GM12878 (cell line): ENCODE measurements at regions not wholly inside any gene's neighbourhood (a gene's known extent, or its start where the extent isn't known, plus 50 kb on each side); places are given as distances from the start of the nearest gene placed in this dataset.

Experiments
- ATAC-seq: fragments of 200-7000 bp; cut with Tn5 transposase; 3 replicates; pipeline ENCODE4 v1.9.1; 2020; ENCODE audit warnings: mild to moderate bottlenecking, moderate library complexity
- BruUV-seq: library from RNA; stranded (reverse); fragments of 400-500 nt; replicated peaks from 2 replicates; lab custom pipeline; 2021; lab: Mats Ljungman, UMichigan
- CTCF ChIA-PET: fragments of 300-600 bp; sonication (Branson Sonifier 250); formaldehyde crosslinking; extraction: SDS; loops from one replicate; lab custom pipeline; 2021; ENCODE audit warnings: inconsistent platforms; lab: Yijun Ruan, JAX
- POLR2A ChIA-PET: fragments of 350-600 bp; formaldehyde crosslinking; extraction: SDS; loops from one replicate; lab custom pipeline; 2021; ENCODE audit warnings: inconsistent platforms; lab: Charles Lee
- RAD21 ChIA-PET: fragments of 300-600 bp; sonication (Branson Sonifier 250); formaldehyde crosslinking; loops from one replicate; lab custom pipeline; 2023; ENCODE audit warnings: antibody characterized with exemption; ENCODE audit not compliant: unreplicated experiment; lab: Charles Lee
- SMC1A ChIA-PET: fragments of 300-600 bp; sonication (Branson Sonifier 250); formaldehyde crosslinking; loops from one replicate; lab custom pipeline; 2023; ENCODE audit not compliant: unreplicated experiment, uncharacterized antibody; lab: Charles Lee
- DNase-seq: peaks from one replicate; pipeline ENCODE4 v3.0.0-alpha.2; 2011; ENCODE audit warnings: low read depth, low spot score
- FAIRE-seq: peaks from 3 replicates; lab custom pipeline; 2011; peaks lifted over from hg19 to GRCh38; lab: Jason Lieb, UNC
- H2AFZ ChIP-seq: 2 replicates; pipeline ENCODE4 v1.6.0; 2011; ENCODE audit warnings: low read depth, low read length, control low read depth; ENCODE audit not compliant: control insufficient read depth
- H3K27ac ChIP-seq: 2 replicates; pipeline ENCODE4 v1.5.1; 2011; ENCODE audit warnings: control low read depth; ENCODE audit not compliant: control insufficient read depth, insufficient read depth
- H3K27me3 ChIP-seq, 2 experiments: replicated peaks in 1 of 2; 2 replicates each; pipeline versions ENCODE4 v1.6.0 to v1.6.1; 2011; ENCODE audit warnings: low read length in 1 of 2; ENCODE audit not compliant: control insufficient read depth in 2 of 2, insufficient read depth in 2 of 2
- H3K36me3 ChIP-seq, 2 experiments: 2 replicates each; pipeline ENCODE4 v1.5.1; 2011; ENCODE audit warnings: low read length in 1 of 2; ENCODE audit not compliant: control insufficient read depth in 2 of 2, insufficient read depth in 2 of 2
- H3K4me1 ChIP-seq: 2 replicates; pipeline ENCODE4 v1.6.1; 2011; ENCODE audit warnings: mild to moderate bottlenecking, low read length, moderate library complexity, mixed read lengths; ENCODE audit not compliant: control insufficient read depth, insufficient read depth
- H3K4me2 ChIP-seq: 2 replicates; pipeline ENCODE4 v1.6.0; 2011; ENCODE audit warnings: control low read depth; ENCODE audit not compliant: control insufficient read depth, insufficient read depth
- H3K4me3 ChIP-seq: fragments of 200-600 bp; sonication (generic); 2 replicates; pipeline ENCODE4 v1.5.1; 2016
- H3K79me2 ChIP-seq: 2 replicates; pipeline ENCODE4 v1.6.0; 2011; ENCODE audit warnings: low read length; ENCODE audit not compliant: control insufficient read depth, insufficient read depth
- H3K9ac ChIP-seq: 2 replicates; pipeline ENCODE4 v1.8.0; 2011; ENCODE audit warnings: low read length, control low read depth, mixed read lengths; ENCODE audit not compliant: control insufficient read depth, insufficient read depth
- H3K9me3 ChIP-seq: replicated peaks from 3 replicates; pipeline ENCODE4 v1.5.1; 2011; ENCODE audit warnings: mild to moderate bottlenecking, low read length; ENCODE audit not compliant: control insufficient read depth, insufficient read depth
- H4K20me1 ChIP-seq: 2 replicates; pipeline ENCODE4 v1.6.0; 2011; ENCODE audit not compliant: control insufficient read depth, insufficient read depth
- BHLHE40 ChIP-seq, 2 experiments: fragments of 450-650 bp in 1 of 2; IDR thresholded peaks; 2 replicates each; pipeline ENCODE4 v1.6.1; 2011 to 2017; ENCODE audit warnings: low read depth in 2 of 2, borderline replicate concordance in 1 of 2, improper control_type of control experiment in 1 of 2, low read length in 1 of 2, mild to moderate bottlenecking in 1 of 2
- BRCA1 ChIP-seq: IDR thresholded peaks from 2 replicates; pipeline ENCODE4 v1.6.1; 2011; ENCODE audit warnings: low read depth, low read length, improper control_type of control experiment
- CTCF ChIP-seq, 3 experiments: IDR thresholded peaks in 2 of 3; conservative IDR thresholded peaks in 1 of 3; 2 replicates each; pipeline ENCODE4 v1.5.1; 2011; ENCODE audit warnings: low read depth in 3 of 3, low read length in 3 of 3, mild to moderate bottlenecking in 3 of 3, control low read depth in 2 of 3, moderate library complexity in 2 of 3, inconsistent platforms in 1 of 3, mixed read lengths in 1 of 3; ENCODE audit not compliant: control insufficient read depth in 2 of 3, insufficient read depth in 1 of 3; ENCODE audit errors: extremely low read depth in 1 of 3
- IRF3 ChIP-seq: fragments of 450-650 bp; IDR thresholded peaks from 2 replicates; pipeline ENCODE4 v1.6.1; 2014; ENCODE audit warnings: mild to moderate bottlenecking
- IRF4 ChIP-seq: IDR thresholded peaks from 2 replicates; pipeline ENCODE4 v1.6.1; 2011; ENCODE audit warnings: low read depth, low read length
- LARP7 ChIP-seq: fragments of 450-650 bp; IDR thresholded peaks from 2 replicates; pipeline ENCODE4 v1.6.1; 2017; ENCODE audit warnings: mild to moderate bottlenecking
- MEF2A ChIP-seq: IDR thresholded peaks from 2 replicates; pipeline ENCODE4 v1.6.1; 2011; ENCODE audit warnings: low read depth, mild to moderate bottlenecking, low read length, moderate library complexity; ENCODE audit not compliant: insufficient read depth
- MXI1 ChIP-seq: fragments of 150-350 bp; IDR thresholded peaks from 2 replicates; pipeline ENCODE4 v1.6.1; 2011; ENCODE audit warnings: low read depth, mild to moderate bottlenecking, inconsistent platforms, low read length, improper control_type of control experiment
- NKRF ChIP-seq: fragments of 450-650 bp; conservative IDR thresholded peaks from 2 replicates; pipeline ENCODE4 v1.6.1; 2017; ENCODE audit warnings: mild to moderate bottlenecking, moderate library complexity
- RAD21 ChIP-seq: IDR thresholded peaks from 2 replicates; pipeline ENCODE4 v1.6.1; 2011; ENCODE audit warnings: mild to moderate bottlenecking, low read depth, low read length, moderate library complexity; ENCODE audit not compliant: insufficient read depth
- RFX5 ChIP-seq: IDR thresholded peaks from 2 replicates; pipeline ENCODE4 v1.6.1; 2011; ENCODE audit warnings: low read depth, low read length, improper control_type of control experiment
- SMC3 ChIP-seq: IDR thresholded peaks from 2 replicates; pipeline ENCODE4 v1.6.1; 2011; ENCODE audit warnings: low read length, improper control_type of control experiment, borderline replicate concordance
- SRF ChIP-seq, 2 experiments: IDR thresholded peaks; 2 replicates each; pipeline ENCODE4 v1.6.1; 2011; ENCODE audit warnings: low read depth in 2 of 2, low read length in 2 of 2, mild to moderate bottlenecking in 1 of 2, moderate library complexity in 1 of 2
- ZBTB4 ChIP-seq: fragments of 450-650 bp; formaldehyde crosslinking; IDR thresholded peaks from 2 replicates; pipeline ENCODE4 v1.4.0; 2022; ENCODE audit warnings: mild to moderate bottlenecking, moderate library complexity
- WGBS: methylation state at CpG from one replicate; pipeline ENCODE4 v1.1.6; 2016; ENCODE audit warnings: low lambda C conversion rate; ENCODE audit not compliant: insufficient replicate concordance, insufficient coverage; ENCODE audit errors: missing lambda C conversion rate; 5-methylcytosine and 5-hydroxymethylcytosine counted together
- in situ Hi-C: fragments of 300-500 bp; cut with MboI; formaldehyde crosslinking; loops from 9 replicates; pipeline ENCODE4 v1.14.3; 2018; ENCODE audit warnings: mixed read lengths
- intact Hi-C: fragments of 100-400 bp; cut with micrococcal nuclease; formaldehyde crosslinking; loops from one replicate; pipeline ENCODE4 v1.14.2; 2022; ENCODE audit not compliant: unreplicated experiment

- H3K27ac ChIP-seq, result no peak overlapping the region
- BruUV-seq, result no TSS peak
- H2AFZ ChIP-seq, result no peak overlapping the region
- no peaks in the 10 kb centered on the region for H3K79me2 ChIP-seq
- FAIRE-seq (peak; percentile 84), DNase-seq (no peak), ATAC-seq (peak; percentile 94)
- 0% methylated on average over 6 of the region's 6 CpGs for WGBS
- in situ Hi-C loops (loop anchor here (10.0 kb wide), 2 partner anchors 1048 to 1108 kb away; no protein-coding TSS in a partner anchor), intact Hi-C loops (loop anchor here (2.0 to 10.0 kb wide), 3 partner anchors 100 to 448 kb away; partner anchors contain the start of genes FANCB and MOSPD2)
- H3K9ac ChIP-seq, result no peak overlapping the region
- H4K20me1 ChIP-seq, result no peaks in the 10 kb centered on the region
- RAD21 ChIA-PET, result interaction anchor here (0.8 to 3.7 kb wide), 18 partner anchors 8 to 1158 kb away, joined by 3 to 46 read pairs (median 4); partner anchors contain the start of gene GLRA2
- SMC1A ChIA-PET, result interaction anchor here (0.7 to 5.3 kb wide), 34 partner anchors 9 to 1104 kb away, joined by 3 to 38 read pairs (median 4); no protein-coding TSS in a partner anchor
- POLR2A ChIA-PET, result no interaction called here
- no peaks in the 10 kb centered on the region for H3K4me1 ChIP-seq
- no peaks in the 10 kb centered on the region for H3K9me3 ChIP-seq
- no peak overlapping the region for H3K4me2 ChIP-seq
- no peaks in the 10 kb centered on the region for H3K36me3 ChIP-seq
- CTCF ChIA-PET, result interaction anchor here (0.7 to 5.3 kb wide), 41 partner anchors 11 to 1104 kb away, joined by 3 to 45 read pairs (median 4); partner anchors contain the start of gene GLRA2
- no peaks in the 10 kb centered on the region; a peak in 1 of 4 replicates for H3K27me3 ChIP-seq
- H3K4me3 ChIP-seq, result no peak overlapping the region
- no peak for TF ChIP-seq IRF3
- TF ChIP-seq RAD21, result peak; percentile 80
- TF ChIP-seq LARP7, result no peak
- TF ChIP-seq ZBTB4 (CRISPR knock-in tag), result no peak
- TF ChIP-seq MXI1, result no peak
- TF ChIP-seq BRCA1, result no peak
- peak; percentile 79 to 81 (median 79) for TF ChIP-seq CTCF (IDR thresholded peaks at IDR 0.05 in 2 of 3, conservative IDR thresholded peaks at IDR 0.05 in 1 of 3; ENCODE audit: control insufficient read depth in 2 of 3, extremely low read depth in 1 of 3, insufficient read depth in 1 of 3, low read depth in 3 of 3, low read length in 3 of 3)
- TF ChIP-seq SMC3, result peak; percentile 72
- no peak for TF ChIP-seq SRF (IDR thresholded peaks at IDR 0.05; ENCODE audit: low read depth in 2 of 2, low read length in 2 of 2)
- no peak for TF ChIP-seq NKRF
- TF ChIP-seq BHLHE40 (IDR thresholded peaks at IDR 0.05; ENCODE audit: borderline replicate concordance in 1 of 2, low read depth in 2 of 2, low read length in 1 of 2), result no peak
- no peak for TF ChIP-seq RFX5
- TF ChIP-seq IRF4, result no peak
- TF ChIP-seq MEF2A, result no peak
Measured at GRCh38 chrX:15143050-15143824, 126.6 kb downstream of the ASB9 start.
